NCI-H1436 (cell line): ENCODE measurements at regions not wholly inside any gene's neighbourhood (a gene's known extent, or its start where the extent isn't known, plus 50 kb on each side); places are given as distances from the start of the nearest gene placed in this dataset.
"Not testable (repeated sequence)": the region's sequence is repeated elsewhere in the genome, so short reads cannot be mapped to it uniquely, and the experiment has no call there.

Experiments
- DNase-seq: peaks from one replicate; lab custom pipeline; 2025; lab: John Stamatoyannopoulos, UW

- DNase-seq, result no peak
Measured at GRCh38 chr9:90741036-90741435, 60.6 kb upstream of the SYK start.

- no peak for DNase-seq
Measured at GRCh38 chr9:90737742-90738141, 63.9 kb upstream of the SYK start.

GRCh38 chr9:90735952-90736351 is 65.7 kb upstream of the SYK start:
- peak; percentile 3 for DNase-seq

GRCh38 chr9:90734631-90735030 is 67.0 kb upstream of the SYK start:
- no peak for DNase-seq

GRCh38 chr9:90729351-90729750 is 72.3 kb upstream of the SYK start:
- DNase-seq, result no peak

- DNase-seq, result no peak
Measured at GRCh38 chr9:90727488-90727887, 74.1 kb upstream of the SYK start.

GRCh38 chr9:90726215-90726614 is 75.4 kb upstream of the SYK start:
- no peak for DNase-seq

GRCh38 chr9:90724880-90725279 is 76.7 kb upstream of the SYK start:
- DNase-seq, result no peak

- no peak for DNase-seq
Measured at GRCh38 chr9:90724112-90724511, 77.5 kb upstream of the SYK start.

GRCh38 chr9:90722071-90722470 is 79.4 kb upstream of the DIRAS2 start:
- DNase-seq, result no peak

GRCh38 chr9:90720621-90721265 is 78.1 kb upstream of the DIRAS2 start:
- DNase-seq, result no peak

GRCh38 chr9:90706230-90706629 is 63.6 kb upstream of the DIRAS2 start:
- DNase-seq, result no peak

- DNase-seq, result no peak
Measured at GRCh38 chr9:90702441-90702955, 59.9 kb upstream of the DIRAS2 start.

GRCh38 chr9:90698871-90699440 is 56.3 kb upstream of the DIRAS2 start:
- no peak for DNase-seq

GRCh38 chr9:90697808-90698207 is 55.2 kb upstream of the DIRAS2 start:
- DNase-seq, result no peak

GRCh38 chr9:90694187-90694586 is 51.6 kb upstream of the DIRAS2 start:
- not testable (repeated sequence) for DNase-seq
